ENCODE measurements at regions not wholly inside any gene's neighbourhood (a gene's known extent, or its start where the extent isn't known, plus 50 kb on each side); places are given as distances from the start of the nearest gene placed in this dataset.
A peak's percentile ranks its signal among the peaks of the same experiment; 100 is the strongest.
"Not testable (repeated sequence)": the region's sequence is repeated elsewhere in the genome, so short reads cannot be mapped to it uniquely, and the experiment has no call there.

GRCh38 chr13:27348461-27348860 is 76.0 kb upstream of the GTF3A start:
- FAIRE-seq (no peak), DNase-seq (ENCODE audit: low read depth) (no peak)
- Histone ChIP-seq H3K79me2 (ENCODE audit: insufficient read depth, low read length) (no peaks in the 10 kb centered on the region), H2AFZ (ENCODE audit: low read depth, low read length) (no peak overlapping the region), H3K27me3 (ENCODE audit: insufficient read depth, low read length) (peaks cover 9% of the 10 kb centered on the region), H3K4me2 (ENCODE audit: low read length) (no peak overlapping the region), H3K36me3 (ENCODE audit: insufficient read depth, low read length) (no peaks in the 10 kb centered on the region), H3K4me1 (ENCODE audit: insufficient read depth, low read length) (no peaks in the 10 kb centered on the region), H3K9ac (ENCODE audit: low read length) (no peak overlapping the region), H3K9me3 (ENCODE audit: insufficient read depth, low read depth, low read length) (no peaks in the 10 kb centered on the region), H4K20me1 (ENCODE audit: insufficient read depth, low read length) (no peaks in the 10 kb centered on the region), H3K27ac (ENCODE audit: low read depth, low read length) (no peak overlapping the region), H3K4me3 (ENCODE audit: insufficient read depth, low read depth, low read length) (no peak overlapping the region)
- Mint-ChIP-seq H3K4me1 (ENCODE audit: low read depth, unreplicated experiment) (peaks cover 9% of the 10 kb centered on the region), H3K27ac (ENCODE audit: unreplicated experiment) (no peak overlapping the region), H3K36me3 (ENCODE audit: low read depth, unreplicated experiment) (no peaks in the 10 kb centered on the region), H3K9me3 (ENCODE audit: unreplicated experiment) (no peaks in the 10 kb centered on the region), H3K4me3 (ENCODE audit: unreplicated experiment) (no peak overlapping the region), H3K27me3 (ENCODE audit: low read depth, unreplicated experiment) (peaks cover 13% of the 10 kb centered on the region)
- TF ChIP-seq CTCF (IDR thresholded peaks at IDR 0.05; ENCODE audit: insufficient read depth, low read depth, low read length): no peak
- no peak for TF ChIP-seq EZH2 (IDR thresholded peaks at IDR 0.05; ENCODE audit: insufficient read depth, low read length)

GRCh38 chr13:27349458-27349857 is 75.0 kb upstream of the GTF3A start:
- Histone ChIP-seq H3K27ac (ENCODE audit: low read depth, low read length) (no peak overlapping the region), H3K79me2 (ENCODE audit: insufficient read depth, low read length) (no peaks in the 10 kb centered on the region), H4K20me1 (ENCODE audit: insufficient read depth, low read length) (no peaks in the 10 kb centered on the region), H2AFZ (ENCODE audit: low read depth, low read length) (no peak overlapping the region), H3K27me3 (ENCODE audit: insufficient read depth, low read length) (peaks cover 9% of the 10 kb centered on the region), H3K4me3 (ENCODE audit: insufficient read depth, low read depth, low read length) (no peak overlapping the region), H3K9ac (ENCODE audit: low read length) (no peak overlapping the region), H3K9me3 (ENCODE audit: insufficient read depth, low read depth, low read length) (no peaks in the 10 kb centered on the region), H3K4me2 (ENCODE audit: low read length) (no peak overlapping the region), H3K36me3 (ENCODE audit: insufficient read depth, low read length) (no peaks in the 10 kb centered on the region), H3K4me1 (ENCODE audit: insufficient read depth, low read length) (peaks cover 5% of the 10 kb centered on the region)
- peaks cover 13% of the 10 kb centered on the region for H3K27me3 Mint-ChIP-seq (ENCODE audit: low read depth, unreplicated experiment)
- FAIRE-seq (no peak), DNase-seq (ENCODE audit: low read depth) (peak; percentile 70)
- no peaks in the 10 kb centered on the region for H3K9me3 Mint-ChIP-seq (ENCODE audit: unreplicated experiment)
- TF ChIP-seq CTCF (IDR thresholded peaks at IDR 0.05; ENCODE audit: insufficient read depth, low read depth, low read length) (no peak), EZH2 (IDR thresholded peaks at IDR 0.05; ENCODE audit: insufficient read depth, low read length) (no peak)
- H3K36me3 Mint-ChIP-seq (ENCODE audit: low read depth, unreplicated experiment): no peaks in the 10 kb centered on the region
- peaks cover 18% of the 10 kb centered on the region for H3K4me1 Mint-ChIP-seq (ENCODE audit: low read depth, unreplicated experiment)
- no peak overlapping the region for H3K27ac Mint-ChIP-seq (ENCODE audit: unreplicated experiment)
- H3K4me3 Mint-ChIP-seq (ENCODE audit: unreplicated experiment): no peak overlapping the region

- not testable (repeated sequence) for H4K20me1 ChIP-seq (ENCODE audit: insufficient read depth, low read length); H3K27ac ChIP-seq (ENCODE audit: low read depth, low read length); H2AFZ ChIP-seq (ENCODE audit: low read depth, low read length); H3K9me3 ChIP-seq (ENCODE audit: insufficient read depth, low read depth, low read length); DNase-seq (ENCODE audit: low read depth); H3K27me3 ChIP-seq (ENCODE audit: insufficient read depth, low read length); H3K4me3 ChIP-seq (ENCODE audit: insufficient read depth, low read depth, low read length); H3K27ac Mint-ChIP-seq (ENCODE audit: unreplicated experiment); H3K9me3 Mint-ChIP-seq (ENCODE audit: unreplicated experiment); H3K4me3 Mint-ChIP-seq (ENCODE audit: unreplicated experiment); H3K36me3 ChIP-seq (ENCODE audit: insufficient read depth, low read length); H3K79me2 ChIP-seq (ENCODE audit: insufficient read depth, low read length); H3K4me1 ChIP-seq (ENCODE audit: insufficient read depth, low read length); H3K36me3 Mint-ChIP-seq (ENCODE audit: low read depth, unreplicated experiment); H3K9ac ChIP-seq (ENCODE audit: low read length); FAIRE-seq; H3K4me2 ChIP-seq (ENCODE audit: low read length)
- Mint-ChIP-seq H3K27me3 (ENCODE audit: low read depth, unreplicated experiment) (peaks cover 13% of the 10 kb centered on the region), H3K4me1 (ENCODE audit: low read depth, unreplicated experiment) (peaks cover 22% of the 10 kb centered on the region)
Measured at GRCh38 chr13:27350825-27351224, 73.6 kb upstream of the GTF3A start.
